ENCODE measurements at regions not wholly inside any gene's neighbourhood (a gene's known extent, or its start where the extent isn't known, plus 50 kb on each side); places are given as distances from the start of the nearest gene placed in this dataset.

DNA sequence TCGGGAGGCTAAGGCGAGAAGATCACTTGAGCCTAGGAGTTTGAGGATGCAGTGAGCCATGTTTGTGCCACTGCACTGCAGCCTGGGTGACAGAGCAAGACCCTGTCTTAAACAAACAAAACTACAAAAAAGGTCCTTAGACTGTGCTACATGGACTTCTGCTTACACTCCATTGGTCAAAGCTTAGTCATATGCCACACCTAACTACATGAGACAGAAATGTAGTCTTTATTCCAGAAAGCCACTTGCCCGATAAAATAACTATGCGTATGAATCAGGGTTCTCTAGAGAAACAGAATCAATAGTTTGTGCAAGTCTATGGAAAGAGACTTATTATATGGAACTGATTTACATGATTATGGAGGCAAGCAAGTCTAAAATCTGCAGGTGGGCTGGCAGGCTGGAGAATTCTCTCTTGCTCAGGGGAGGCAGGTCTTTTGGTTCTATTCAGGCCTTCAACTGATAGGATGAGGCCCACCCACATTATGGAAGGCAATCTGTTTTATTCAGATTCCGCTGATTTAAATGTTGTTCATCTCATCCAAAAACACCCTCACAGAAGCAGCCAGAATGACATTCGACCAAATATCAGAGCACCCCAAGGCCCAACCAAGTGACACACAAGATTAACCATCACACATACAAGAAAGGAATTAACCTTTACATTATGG is 114.4 kb upstream of the SIX2 start:
- no peak for TF ChIP-seq EZH2 (IDR thresholded peaks at IDR 0.05; ENCODE audit: borderline replicate concordance, low read depth, low read length, poor library complexity, severe bottlenecking)
- TF ChIP-seq, protein P1, sequence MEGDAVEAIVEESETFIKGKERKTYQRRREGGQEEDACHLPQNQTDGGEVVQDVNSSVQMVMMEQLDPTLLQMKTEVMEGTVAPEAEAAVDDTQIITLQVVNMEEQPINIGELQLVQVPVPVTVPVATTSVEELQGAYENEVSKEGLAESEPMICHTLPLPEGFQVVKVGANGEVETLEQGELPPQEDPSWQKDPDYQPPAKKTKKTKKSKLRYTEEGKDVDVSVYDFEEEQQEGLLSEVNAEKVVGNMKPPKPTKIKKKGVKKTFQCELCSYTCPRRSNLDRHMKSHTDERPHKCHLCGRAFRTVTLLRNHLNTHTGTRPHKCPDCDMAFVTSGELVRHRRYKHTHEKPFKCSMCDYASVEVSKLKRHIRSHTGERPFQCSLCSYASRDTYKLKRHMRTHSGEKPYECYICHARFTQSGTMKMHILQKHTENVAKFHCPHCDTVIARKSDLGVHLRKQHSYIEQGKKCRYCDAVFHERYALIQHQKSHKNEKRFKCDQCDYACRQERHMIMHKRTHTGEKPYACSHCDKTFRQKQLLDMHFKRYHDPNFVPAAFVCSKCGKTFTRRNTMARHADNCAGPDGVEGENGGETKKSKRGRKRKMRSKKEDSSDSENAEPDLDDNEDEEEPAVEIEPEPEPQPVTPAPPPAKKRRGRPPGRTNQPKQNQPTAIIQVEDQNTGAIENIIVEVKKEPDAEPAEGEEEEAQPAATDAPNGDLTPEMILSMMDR (conservative IDR thresholded peaks at IDR 0.05; ENCODE audit: low read depth, low read length), result no peak

Data from A673 (cell line).